LNCaP clone FGC (cell line): ENCODE measurements at regions not wholly inside any gene's neighbourhood (a gene's known extent, or its start where the extent isn't known, plus 50 kb on each side); places are given as distances from the start of the nearest gene placed in this dataset.
A peak's percentile ranks its signal among the peaks of the same experiment; 100 is the strongest.

ENCODE experiments used
- DNase-seq: peaks from one replicate; pipeline ENCODE4 v3.0.0-alpha.2; 2011; ENCODE audit warnings: low read depth
- H3K4me3 ChIP-seq: 2 replicates; pipeline ENCODE4 v1.5.1; 2011; ENCODE audit warnings: mild to moderate bottlenecking, low read depth, low read length, control low read depth
- CTCF ChIP-seq: IDR thresholded peaks from 2 replicates; pipeline ENCODE4 v1.5.1; 2012; ENCODE audit warnings: mild to moderate bottlenecking; ENCODE audit not compliant: control insufficient read depth, insufficient read depth; ENCODE audit errors: extremely low read depth

DNA sequence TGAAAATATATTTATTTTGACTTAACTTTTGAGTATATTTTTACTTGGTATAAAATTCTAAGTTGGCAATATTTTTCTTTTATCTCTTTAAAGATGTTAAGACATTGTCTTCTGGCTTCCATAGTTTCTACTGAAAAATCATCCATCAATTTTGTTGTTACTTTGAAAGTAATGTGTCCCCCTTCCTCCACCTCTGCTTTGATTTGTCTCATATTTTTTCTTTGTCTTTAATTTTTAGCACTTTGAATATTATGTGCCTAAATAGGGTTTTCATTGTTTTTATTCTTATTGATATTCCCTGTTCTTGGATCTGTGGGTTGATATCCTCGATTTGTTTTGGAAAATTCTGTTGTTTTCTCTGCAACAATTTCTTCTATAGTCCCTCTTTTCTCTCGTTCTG, 157.4 kb downstream of the CD47 start:
- no peak for DNase-seq
- TF ChIP-seq CTCF: no peak
- no peak overlapping the region for H3K4me3 ChIP-seq

- TF ChIP-seq CTCF: no peak
- DNase-seq: no peak
- H3K4me3 ChIP-seq: no peak overlapping the region
Observed at GRCh38 chr3:107931326-107931725, 159.5 kb downstream of the CD47 start.

- DNase-seq: no peak
- H3K4me3 ChIP-seq: no peak overlapping the region
- no peak for TF ChIP-seq CTCF
Observed at GRCh38 chr3:107929088-107929487, 161.7 kb downstream of the CD47 start.

DNA sequence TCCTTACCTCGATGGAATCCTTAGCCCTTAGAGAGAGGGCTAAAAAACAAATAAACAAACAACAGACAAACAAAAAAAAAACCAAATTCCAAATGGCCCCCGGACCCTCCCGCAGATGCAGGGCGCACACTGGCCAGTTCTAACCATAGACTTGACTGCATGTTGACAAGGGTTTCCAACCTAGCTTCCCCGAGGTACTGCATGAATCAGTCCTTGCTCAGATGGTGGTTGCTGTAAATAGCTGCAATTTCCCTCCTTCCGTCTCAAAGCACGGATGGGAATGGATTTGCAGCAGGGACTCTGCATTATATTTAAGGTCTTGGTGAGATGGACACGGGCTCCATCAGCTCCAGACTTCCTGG, 162.8 kb downstream of the CD47 start:
- TF ChIP-seq CTCF: no peak
- peak overlapping the region; percentile 54 for H3K4me3 ChIP-seq
- DNase-seq: no peak

GRCh38 chr3:107927361-107928083, 163.3 kb downstream of the CD47 start:
- DNase-seq: no peak
- H3K4me3 ChIP-seq: peak overlapping the region; percentile 54
- TF ChIP-seq CTCF: peak; percentile 91

- no peak overlapping the region for H3K4me3 ChIP-seq
- no peak for DNase-seq
- TF ChIP-seq CTCF: no peak
Observed at GRCh38 chr3:107925851-107926250, 165.0 kb downstream of the CD47 start.

DNA sequence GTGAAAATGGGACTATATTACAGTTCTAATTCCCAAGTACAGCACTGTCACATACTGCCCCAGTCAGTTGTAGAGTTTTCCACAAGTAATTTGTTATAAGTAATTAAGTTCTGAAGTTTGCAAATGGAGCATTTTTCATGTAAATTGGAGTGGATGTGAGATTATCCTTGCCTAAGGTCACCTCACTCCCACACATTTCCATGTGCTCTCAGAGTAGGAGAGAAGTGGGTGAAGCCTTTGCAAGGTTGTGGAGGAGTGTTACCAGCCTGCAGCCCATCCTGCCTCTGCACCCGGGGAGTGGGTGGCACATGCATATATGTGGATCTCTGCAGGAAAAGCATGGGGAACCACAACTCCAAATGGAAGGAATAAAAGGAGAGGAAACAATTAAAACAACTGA, 169.8 kb downstream of the CD47 start:
- DNase-seq: no peak
- TF ChIP-seq CTCF: no peak

More for the DNA sequence above, 169.8 kb downstream of the CD47 start:
- H3K4me3 ChIP-seq: no peak overlapping the region
